ENCODE measurements at regions not wholly inside any gene's neighbourhood (a gene's known extent, or its start where the extent isn't known, plus 50 kb on each side); places are given as distances from the start of the nearest gene placed in this dataset.

- Histone ChIP-seq H3K4me1 (ENCODE audit: control insufficient read depth, insufficient read depth, low read length, unreplicated experiment) (peaks cover 36% of the 10 kb centered on the region), H3K79me2 (ENCODE audit: control insufficient read depth, insufficient read depth, low read length, unreplicated experiment) (no peaks in the 10 kb centered on the region), H3K4me3 (ENCODE audit: low read depth, low read length) (peak overlapping the region; percentile 59), H3K27me3 (ENCODE audit: insufficient read depth, low read length) (no peaks in the 10 kb centered on the region), H3K27ac (ENCODE audit: low read depth, low read length) (peak overlapping the region; percentile 97), H3K36me3 (ENCODE audit: insufficient read depth, low read length) (no peaks in the 10 kb centered on the region), H2AFZ (ENCODE audit: low read length, unreplicated experiment) (peak overlapping the region; percentile 84)
Measured at GRCh38 chr6:121522265-121522664, 86.8 kb downstream of the GJA1 start.

- no peaks in the 10 kb centered on the region for H3K79me2 ChIP-seq (ENCODE audit: control insufficient read depth, insufficient read depth, low read length, unreplicated experiment)
- H3K4me1 ChIP-seq (ENCODE audit: control insufficient read depth, insufficient read depth, low read length, unreplicated experiment) = peaks cover 36% of the 10 kb centered on the region
- no peaks in the 10 kb centered on the region for H3K36me3 ChIP-seq (ENCODE audit: insufficient read depth, low read length)
- H2AFZ ChIP-seq (ENCODE audit: low read length, unreplicated experiment) = peak overlapping the region; percentile 84
- peak overlapping the region; percentile 97 for H3K27ac ChIP-seq (ENCODE audit: low read depth, low read length)
- H3K27me3 ChIP-seq (ENCODE audit: insufficient read depth, low read length) = no peaks in the 10 kb centered on the region
- peak overlapping the region; percentile 59 for H3K4me3 ChIP-seq (ENCODE audit: low read depth, low read length)
Measured at GRCh38 chr6:121522771-121523386, 87.4 kb downstream of the GJA1 start.

DNA sequence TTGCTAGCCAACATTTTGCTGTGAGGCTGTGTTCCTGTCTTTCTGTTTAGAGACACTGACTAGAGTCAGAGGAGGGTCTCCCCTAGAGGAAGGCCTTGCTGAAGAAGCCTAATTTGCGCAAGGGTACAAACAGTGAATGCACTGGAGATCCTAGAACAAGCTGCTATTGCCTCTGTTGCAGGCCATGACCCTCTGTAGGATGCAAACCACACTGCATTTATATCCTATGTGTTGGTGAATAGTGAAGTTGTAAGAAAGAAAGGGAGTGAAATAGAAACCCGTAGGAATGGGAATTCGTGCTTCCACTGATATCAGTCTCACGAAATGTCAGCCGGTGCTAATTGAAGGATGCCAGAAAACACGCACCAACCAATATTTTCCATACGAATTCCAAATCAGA is 88.2 kb downstream of the GJA1 start:
- H3K4me3 ChIP-seq (ENCODE audit: low read depth, low read length) = no peak overlapping the region
- no peaks in the 10 kb centered on the region for H3K27me3 ChIP-seq (ENCODE audit: insufficient read depth, low read length)
- peak overlapping the region; percentile 97 for H3K27ac ChIP-seq (ENCODE audit: low read depth, low read length)
- no peaks in the 10 kb centered on the region for H3K36me3 ChIP-seq (ENCODE audit: insufficient read depth, low read length)
- peaks cover 36% of the 10 kb centered on the region for H3K4me1 ChIP-seq (ENCODE audit: control insufficient read depth, insufficient read depth, low read length, unreplicated experiment)
- H3K79me2 ChIP-seq (ENCODE audit: control insufficient read depth, insufficient read depth, low read length, unreplicated experiment) = no peaks in the 10 kb centered on the region
- H2AFZ ChIP-seq (ENCODE audit: low read length, unreplicated experiment) = peak overlapping the region; percentile 84

DNA sequence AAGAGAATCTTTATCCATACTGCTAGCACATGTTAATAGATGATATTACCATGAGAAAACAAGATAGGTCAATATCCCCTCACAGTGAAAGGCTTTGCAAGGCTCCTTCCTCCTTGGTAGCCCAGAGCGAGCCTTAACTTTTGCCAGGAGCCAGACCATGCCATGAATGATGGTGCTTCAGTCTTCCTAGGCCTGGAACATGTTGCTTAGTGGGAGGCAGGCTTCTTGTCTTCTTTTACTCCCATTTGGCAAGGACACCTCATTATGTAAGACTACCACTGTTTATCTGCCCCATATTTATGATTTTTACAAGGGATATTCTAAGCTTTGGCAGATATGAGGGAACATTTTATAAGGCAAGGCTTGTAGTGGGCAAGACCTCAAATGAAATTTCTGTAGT is 90.8 kb downstream of the GJA1 start:
- Histone ChIP-seq H3K36me3 (ENCODE audit: insufficient read depth, low read length) (no peaks in the 10 kb centered on the region), H2AFZ (ENCODE audit: low read length, unreplicated experiment) (no peak overlapping the region), H3K4me3 (ENCODE audit: low read depth, low read length) (no peak overlapping the region), H3K4me1 (ENCODE audit: control insufficient read depth, insufficient read depth, low read length, unreplicated experiment) (peaks cover 22% of the 10 kb centered on the region), H3K79me2 (ENCODE audit: control insufficient read depth, insufficient read depth, low read length, unreplicated experiment) (no peaks in the 10 kb centered on the region), H3K27me3 (ENCODE audit: insufficient read depth, low read length) (no peaks in the 10 kb centered on the region), H3K27ac (ENCODE audit: low read depth, low read length) (no peak overlapping the region)

DNA sequence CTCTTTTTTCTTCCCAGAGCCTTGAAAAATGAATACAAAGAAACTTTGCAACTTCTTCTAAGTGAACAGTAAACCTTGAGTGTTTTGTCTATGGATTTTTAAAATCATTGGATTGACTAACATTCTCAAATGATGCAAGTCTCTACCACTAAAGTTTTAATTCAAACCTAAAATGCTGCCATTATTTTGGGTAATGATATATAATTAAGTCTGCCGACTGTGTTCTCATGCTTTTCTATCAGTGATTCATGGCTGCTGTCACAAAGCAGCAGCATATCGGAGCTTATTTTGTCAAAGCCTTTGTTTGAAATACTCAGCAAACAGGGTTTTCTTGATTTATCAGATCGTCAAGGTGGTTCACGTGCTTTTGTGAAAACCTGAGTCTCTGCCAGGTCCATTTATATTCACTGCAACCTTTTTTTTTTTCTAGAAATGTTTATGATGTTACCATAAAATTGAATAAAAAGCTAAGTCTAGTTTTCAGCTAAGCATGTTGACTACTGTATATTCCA is 96.3 kb downstream of the GJA1 start:
- H3K79me2 ChIP-seq (ENCODE audit: control insufficient read depth, insufficient read depth, low read length, unreplicated experiment) = no peaks in the 10 kb centered on the region
- H3K27ac ChIP-seq (ENCODE audit: low read depth, low read length) = no peak overlapping the region
- no peak overlapping the region for H2AFZ ChIP-seq (ENCODE audit: low read length, unreplicated experiment)

DNA sequence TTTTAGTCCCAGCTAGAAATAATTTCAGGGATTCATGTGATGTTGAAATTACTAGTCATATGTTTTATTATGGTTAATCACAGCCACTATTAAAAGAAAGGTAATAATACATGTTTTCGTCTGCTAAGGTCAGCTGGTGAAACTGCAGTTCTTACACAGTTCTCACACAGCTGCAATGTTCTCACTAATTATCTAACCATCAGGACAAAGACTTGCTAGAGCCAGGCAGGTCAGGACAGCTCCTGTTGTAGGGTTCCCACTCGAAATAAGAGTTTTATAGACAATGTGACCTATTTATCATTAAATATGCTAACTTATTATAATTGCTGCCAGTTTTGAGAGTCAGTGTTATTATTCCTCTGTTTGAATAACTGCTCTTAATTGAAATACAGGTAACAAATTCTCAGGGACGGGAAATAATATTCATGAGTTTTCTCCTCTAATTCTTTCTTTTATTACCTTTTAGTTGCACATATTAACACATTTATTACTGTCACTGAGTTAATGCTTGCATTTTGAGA is 97.9 kb downstream of the GJA1 start:
- Histone ChIP-seq H3K27ac (ENCODE audit: low read depth, low read length) (no peak overlapping the region), H3K79me2 (ENCODE audit: control insufficient read depth, insufficient read depth, low read length, unreplicated experiment) (no peaks in the 10 kb centered on the region), H3K4me3 (ENCODE audit: low read depth, low read length) (no peak overlapping the region), H3K27me3 (ENCODE audit: insufficient read depth, low read length) (no peaks in the 10 kb centered on the region), H3K36me3 (ENCODE audit: insufficient read depth, low read length) (no peaks in the 10 kb centered on the region), H3K4me1 (ENCODE audit: control insufficient read depth, insufficient read depth, low read length, unreplicated experiment) (no peaks in the 10 kb centered on the region), H2AFZ (ENCODE audit: low read length, unreplicated experiment) (no peak overlapping the region)

More for the DNA sequence above, 96.3 kb downstream of the GJA1 start:
- Histone ChIP-seq H3K4me3 (ENCODE audit: low read depth, low read length) (no peak overlapping the region), H3K27me3 (ENCODE audit: insufficient read depth, low read length) (no peaks in the 10 kb centered on the region), H3K36me3 (ENCODE audit: insufficient read depth, low read length) (no peaks in the 10 kb centered on the region), H3K4me1 (ENCODE audit: control insufficient read depth, insufficient read depth, low read length, unreplicated experiment) (no peaks in the 10 kb centered on the region)

DNA sequence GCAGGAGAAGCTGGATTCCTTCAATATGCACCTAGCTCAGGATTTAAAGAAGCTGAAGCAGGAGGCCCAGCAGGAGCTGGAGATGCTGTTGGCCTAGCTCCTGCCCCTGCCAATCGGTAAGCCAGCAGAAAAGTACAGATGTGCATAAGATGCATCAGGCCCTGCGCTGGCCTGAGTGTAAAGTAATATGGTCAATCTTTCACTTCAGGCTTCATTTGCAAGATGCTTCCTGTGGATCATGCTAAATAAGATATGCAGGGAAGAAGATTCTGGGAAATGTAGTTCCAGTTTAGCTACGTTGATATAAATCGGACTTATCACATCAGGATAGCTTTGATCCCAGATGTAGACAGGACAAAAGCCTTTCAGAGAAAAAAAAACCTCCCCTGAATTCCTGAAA is 100.3 kb downstream of the GJA1 start:
- Histone ChIP-seq H3K79me2 (ENCODE audit: control insufficient read depth, insufficient read depth, low read length, unreplicated experiment) (no peaks in the 10 kb centered on the region), H3K27me3 (ENCODE audit: insufficient read depth, low read length) (no peaks in the 10 kb centered on the region), H2AFZ (ENCODE audit: low read length, unreplicated experiment) (no peak overlapping the region), H3K27ac (ENCODE audit: low read depth, low read length) (no peak overlapping the region), H3K4me3 (ENCODE audit: low read depth, low read length) (no peak overlapping the region), H3K4me1 (ENCODE audit: control insufficient read depth, insufficient read depth, low read length, unreplicated experiment) (no peaks in the 10 kb centered on the region), H3K36me3 (ENCODE audit: insufficient read depth, low read length) (no peaks in the 10 kb centered on the region)

- Histone ChIP-seq H3K4me3 (ENCODE audit: low read depth, low read length) (no peak overlapping the region), H2AFZ (ENCODE audit: low read length, unreplicated experiment) (no peak overlapping the region), H3K27me3 (ENCODE audit: insufficient read depth, low read length) (no peaks in the 10 kb centered on the region), H3K4me1 (ENCODE audit: control insufficient read depth, insufficient read depth, low read length, unreplicated experiment) (no peaks in the 10 kb centered on the region), H3K27ac (ENCODE audit: low read depth, low read length) (no peak overlapping the region), H3K36me3 (ENCODE audit: insufficient read depth, low read length) (no peaks in the 10 kb centered on the region), H3K79me2 (ENCODE audit: control insufficient read depth, insufficient read depth, low read length, unreplicated experiment) (no peaks in the 10 kb centered on the region)
Measured at GRCh38 chr6:121536345-121536744, 100.9 kb downstream of the GJA1 start.

- H3K79me2 ChIP-seq (ENCODE audit: control insufficient read depth, insufficient read depth, low read length, unreplicated experiment) = no peaks in the 10 kb centered on the region
- H3K4me3 ChIP-seq (ENCODE audit: low read depth, low read length) = no peak overlapping the region
- no peak overlapping the region for H3K27ac ChIP-seq (ENCODE audit: low read depth, low read length)
- no peak overlapping the region for H2AFZ ChIP-seq (ENCODE audit: low read length, unreplicated experiment)
- no peaks in the 10 kb centered on the region for H3K27me3 ChIP-seq (ENCODE audit: insufficient read depth, low read length)
- peaks cover 4% of the 10 kb centered on the region for H3K4me1 ChIP-seq (ENCODE audit: control insufficient read depth, insufficient read depth, low read length, unreplicated experiment)
- H3K36me3 ChIP-seq (ENCODE audit: insufficient read depth, low read length) = no peaks in the 10 kb centered on the region
Measured at GRCh38 chr6:121539439-121539838, 104.0 kb downstream of the GJA1 start.

DNA sequence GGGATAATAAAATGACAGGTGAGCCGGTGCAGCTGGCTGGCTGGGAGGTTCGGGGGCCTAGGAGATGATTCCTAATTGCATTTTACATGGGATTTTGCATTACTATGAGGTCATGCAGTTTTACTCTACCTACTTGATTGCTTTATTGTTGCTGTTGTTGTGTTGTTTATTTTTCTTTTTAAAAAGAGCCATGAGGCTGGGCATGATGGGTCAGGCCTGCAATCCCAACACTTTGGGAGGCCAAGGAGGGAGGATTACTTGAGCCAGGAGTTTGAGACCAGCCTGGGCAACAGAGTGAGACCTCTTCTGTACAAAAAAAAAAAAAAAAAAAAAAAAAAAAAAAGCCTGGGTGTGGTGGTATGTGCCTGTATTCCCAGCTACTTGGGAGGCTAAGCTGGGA is 104.8 kb downstream of the GJA1 start:
- Histone ChIP-seq H2AFZ (ENCODE audit: low read length, unreplicated experiment) (no peak overlapping the region), H3K4me1 (ENCODE audit: control insufficient read depth, insufficient read depth, low read length, unreplicated experiment) (peaks cover 8% of the 10 kb centered on the region), H3K27ac (ENCODE audit: low read depth, low read length) (no peak overlapping the region), H3K79me2 (ENCODE audit: control insufficient read depth, insufficient read depth, low read length, unreplicated experiment) (no peaks in the 10 kb centered on the region), H3K4me3 (ENCODE audit: low read depth, low read length) (no peak overlapping the region), H3K27me3 (ENCODE audit: insufficient read depth, low read length) (no peaks in the 10 kb centered on the region), H3K36me3 (ENCODE audit: insufficient read depth, low read length) (no peaks in the 10 kb centered on the region)

DNA sequence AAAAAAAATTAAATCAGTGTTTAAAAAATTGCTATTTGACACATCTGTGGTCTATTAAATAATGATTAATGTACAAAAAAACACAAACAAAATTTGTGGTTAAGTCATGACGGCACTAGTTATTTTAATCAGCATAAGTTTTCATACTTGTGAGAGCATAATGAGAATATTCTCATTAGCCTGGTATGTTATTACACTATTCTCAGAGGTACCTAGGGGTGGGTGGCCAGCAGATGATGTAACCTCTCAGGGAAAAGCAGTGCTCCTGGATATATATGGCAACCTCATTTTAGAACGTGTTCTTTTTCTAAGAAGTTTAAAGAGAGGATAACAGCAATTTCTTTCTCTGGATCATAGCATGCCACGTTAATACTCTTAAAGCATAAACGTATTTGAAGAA is 109.2 kb downstream of the GJA1 start:
- Histone ChIP-seq H3K79me2 (ENCODE audit: control insufficient read depth, insufficient read depth, low read length, unreplicated experiment) (no peaks in the 10 kb centered on the region), H3K36me3 (ENCODE audit: insufficient read depth, low read length) (no peaks in the 10 kb centered on the region), H3K4me3 (ENCODE audit: low read depth, low read length) (no peak overlapping the region), H2AFZ (ENCODE audit: low read length, unreplicated experiment) (peak overlapping the region; percentile 30), H3K4me1 (ENCODE audit: control insufficient read depth, insufficient read depth, low read length, unreplicated experiment) (peaks cover 25% of the 10 kb centered on the region), H3K27ac (ENCODE audit: low read depth, low read length) (peak overlapping the region; percentile 70), H3K27me3 (ENCODE audit: insufficient read depth, low read length) (no peaks in the 10 kb centered on the region)
